HEK293 (cell line): ENCODE measurements at regions not wholly inside any gene's neighbourhood (a gene's known extent, or its start where the extent isn't known, plus 50 kb on each side); places are given as distances from the start of the nearest gene placed in this dataset.

ENCODE experiments used
- CTCF ChIA-PET: fragments of 350-600 bp; formaldehyde crosslinking; extraction: SDS; loops from one replicate; lab custom pipeline; 2021; ENCODE audit warnings: antibody characterized with exemption; lab: Yijun Ruan, JAX
- POLR2A ChIA-PET: fragments of 300-600 bp; formaldehyde crosslinking; extraction: SDS; loops from one replicate; lab custom pipeline; 2020; ENCODE audit warnings: antibody characterized with exemption, inconsistent platforms; lab: Yijun Ruan, JAX
- H3K27ac ChIP-seq: fragments of 200-500 bp; sonication (Bioruptor generic); 2 replicates; pipeline ENCODE4 v1.5.1; 2014; ENCODE audit warnings: low read depth, low read length, control low read depth, inconsistent platforms; ENCODE audit errors: extremely low read depth
- H3K36me3 ChIP-seq, 2 experiments: fragments of 200-500 bp in 1 of 2; sonication (Bioruptor generic) in 1 of 2; 1 replicate in 1 of 2; 2 replicates in 1 of 2; pipeline ENCODE4 v1.5.1; 2014 to 2017; ENCODE audit warnings: inconsistent platforms in 2 of 2, low read length in 2 of 2; ENCODE audit not compliant: control insufficient read depth in 2 of 2, insufficient read depth in 1 of 2
- H3K4me1 ChIP-seq: fragments of 200-500 bp; sonication (Bioruptor generic); 2 replicates; pipeline ENCODE4 v1.5.1; 2014; ENCODE audit warnings: mild to moderate bottlenecking, low read length, inconsistent platforms; ENCODE audit not compliant: control insufficient read depth, insufficient read depth
- H3K4me3 ChIP-seq: 2 replicates; pipeline ENCODE4 v1.5.1; 2011; ENCODE audit warnings: low read depth, mild to moderate bottlenecking, control low read depth, low read length, moderate library complexity
- H3K9me3 ChIP-seq: fragments of 200-500 bp; sonication (Bioruptor generic); 2 replicates; pipeline ENCODE4 v1.5.1; 2014; ENCODE audit warnings: low read depth, low read length, inconsistent platforms; ENCODE audit not compliant: control insufficient read depth, insufficient read depth
- GLI2 ChIP-seq: fragments of 450-650 bp; formaldehyde crosslinking; IDR thresholded peaks from 2 replicates; pipeline ENCODE4; 2017; ENCODE audit warnings: missing biosample characterization, missing genetic modification characterization, low read depth, borderline replicate concordance
- GLI4 ChIP-seq: fragments of 450-650 bp; formaldehyde crosslinking; IDR thresholded peaks from 2 replicates; pipeline ENCODE4 v1.5.1; 2016; ENCODE audit warnings: missing biosample characterization, missing genetic modification characterization
- HIC1 ChIP-seq: fragments of 450-650 bp; formaldehyde crosslinking; IDR thresholded peaks from 2 replicates; pipeline ENCODE4 v1.5.1; 2016; ENCODE audit warnings: missing biosample characterization, missing genetic modification characterization
- KLF17 ChIP-seq: fragments of 450-650 bp; formaldehyde crosslinking; IDR thresholded peaks from 2 replicates; pipeline ENCODE4 v1.5.1; 2016; ENCODE audit warnings: missing biosample characterization, missing genetic modification characterization
- SALL2 ChIP-seq: fragments of 450-650 bp; formaldehyde crosslinking; IDR thresholded peaks from 2 replicates; pipeline ENCODE4 v1.5.0; 2017; ENCODE audit warnings: missing biosample characterization, mild to moderate bottlenecking, missing genetic modification characterization, borderline replicate concordance
- SP3 ChIP-seq: fragments of 450-650 bp; formaldehyde crosslinking; IDR thresholded peaks from 2 replicates; pipeline ENCODE4 v1.5.1; 2016; ENCODE audit warnings: missing biosample characterization, missing genetic modification characterization
- SP7 ChIP-seq: fragments of 450-650 bp; formaldehyde crosslinking; IDR thresholded peaks from 2 replicates; pipeline ENCODE4 v1.5.1; 2016; ENCODE audit warnings: missing biosample characterization, missing genetic modification characterization
- ZBTB26 ChIP-seq: fragments of 450-650 bp; formaldehyde crosslinking; optimal IDR thresholded peaks from 2 replicates; pipeline ENCODE3; 2016; ENCODE audit warnings: missing biosample characterization, mild to moderate bottlenecking, missing genetic modification characterization
- ZBTB49 ChIP-seq: fragments of 450-650 bp; formaldehyde crosslinking; IDR thresholded peaks from 2 replicates; pipeline ENCODE4 v1.5.1; 2016; ENCODE audit warnings: missing biosample characterization, missing genetic modification characterization, low read depth
- ZFHX2 ChIP-seq: fragments of 450-650 bp; formaldehyde crosslinking; conservative IDR thresholded peaks from 2 replicates; pipeline ENCODE4 v1.5.1; 2016; ENCODE audit warnings: missing biosample characterization, missing genetic modification characterization
- ZNF112 ChIP-seq: fragments of 450-650 bp; formaldehyde crosslinking; IDR thresholded peaks from 2 replicates; pipeline ENCODE4 v1.5.0; 2017; ENCODE audit warnings: missing biosample characterization, missing genetic modification characterization
- ZNF140 ChIP-seq: fragments of 450-650 bp; formaldehyde crosslinking; IDR thresholded peaks from 2 replicates; pipeline ENCODE4 v1.5.1; 2016; ENCODE audit warnings: missing biosample characterization, missing genetic modification characterization
- ZNF24 ChIP-seq: fragments of 450-650 bp; formaldehyde crosslinking; IDR thresholded peaks from 2 replicates; pipeline ENCODE4 v1.5.1; 2016; ENCODE audit warnings: missing biosample characterization, missing genetic modification characterization
- ZNF274 ChIP-seq, 2 experiments: fragments of 200-500 bp in 1 of 2; fragments of 450-650 bp in 1 of 2; sonication (Bioruptor generic) in 1 of 2; formaldehyde crosslinking in 1 of 2; IDR thresholded peaks; 2 replicates each; pipeline versions ENCODE4 v1.5.1 to v1.6.1; 2014 to 2016; ENCODE audit warnings: borderline replicate concordance in 1 of 2, inconsistent platforms in 1 of 2, low read length in 1 of 2, missing biosample characterization in 1 of 2, missing genetic modification characterization in 1 of 2
- ZNF530 ChIP-seq: fragments of 450-650 bp; formaldehyde crosslinking; IDR thresholded peaks from 2 replicates; pipeline ENCODE4 v1.5.1; 2016; ENCODE audit warnings: low read depth, missing biosample characterization, missing genetic modification characterization
- ZNF596 ChIP-seq: fragments of 450-650 bp; IDR thresholded peaks from 2 replicates; pipeline ENCODE4 v1.5.0; 2018; ENCODE audit warnings: missing biosample characterization, mild to moderate bottlenecking, missing genetic modification characterization, moderate library complexity
- ZNF654 ChIP-seq: fragments of 450-650 bp; formaldehyde crosslinking; IDR thresholded peaks from 2 replicates; pipeline ENCODE4 v1.5.1; 2016; ENCODE audit warnings: low read depth, missing biosample characterization, missing genetic modification characterization
- ZNF707 ChIP-seq: fragments of 450-650 bp; formaldehyde crosslinking; IDR thresholded peaks from 2 replicates; pipeline ENCODE4 v1.5.1; 2016; ENCODE audit warnings: missing biosample characterization, missing genetic modification characterization

- H3K9me3 ChIP-seq = no peaks in the 10 kb centered on the region
- ChIA-PET POLR2A (no interaction called here), CTCF (no interaction called here)
- no peaks in the 10 kb centered on the region for H3K36me3 ChIP-seq
- no peaks in the 10 kb centered on the region for H3K4me1 ChIP-seq
- H3K4me3 ChIP-seq = no peak overlapping the region
- TF ChIP-seq GLI4 (tag by site-specific recombination) (no peak), GLI2 (no peak), ZNF654 (tag by site-specific recombination) (no peak), ZNF24 (tag by site-specific recombination) (no peak), ZNF530 (tag by site-specific recombination) (no peak), ZNF112 (tag by site-specific recombination) (no peak), ZNF707 (tag by site-specific recombination) (no peak), HIC1 (tag by site-specific recombination) (no peak), SP3 (tag by site-specific recombination) (no peak), SP7 (tag by site-specific recombination) (no peak), ZBTB26 (no peak), ZNF140 (tag by site-specific recombination) (no peak), ZNF596 (tag by site-specific recombination) (no peak)
- H3K27ac ChIP-seq = no peak overlapping the region
These were observed 1128.5 kb downstream of the TBL1XR1 start for GRCh38 chr3:176068750-176069149.

GRCh38 chr3:176058856-176059255, 1138.4 kb downstream of the TBL1XR1 start:
- POLR2A ChIA-PET = no interaction called here
- no peak for TF ChIP-seq ZFHX2 (tag by site-specific recombination)
- TF ChIP-seq ZNF274 (IDR thresholded peaks at IDR 0.05; ENCODE audit: low read length) = no peak
- no peak for TF ChIP-seq ZNF274 (tag by site-specific recombination; IDR thresholded peaks at IDR 0.05; ENCODE audit: borderline replicate concordance)
- no peak for TF ChIP-seq ZBTB49 (tag by site-specific recombination)
- no peak for TF ChIP-seq SALL2 (tag by site-specific recombination)
- no peak for TF ChIP-seq KLF17 (tag by site-specific recombination)
- no peak overlapping the region for H3K27ac ChIP-seq
- CTCF ChIA-PET = interaction anchor here (0.7 kb wide), 1 partner anchor 742 kb away, joined by 3 read pairs; no protein-coding TSS in a partner anchor
- H3K4me3 ChIP-seq = no peak overlapping the region
- no peaks in the 10 kb centered on the region for H3K4me1 ChIP-seq
- no peaks in the 10 kb centered on the region for H3K36me3 ChIP-seq
- no peaks in the 10 kb centered on the region for H3K9me3 ChIP-seq
